ENCODE measurements at regions not wholly inside any gene's neighbourhood (a gene's known extent, or its start where the extent isn't known, plus 50 kb on each side); places are given as distances from the start of the nearest gene placed in this dataset.

DNA sequence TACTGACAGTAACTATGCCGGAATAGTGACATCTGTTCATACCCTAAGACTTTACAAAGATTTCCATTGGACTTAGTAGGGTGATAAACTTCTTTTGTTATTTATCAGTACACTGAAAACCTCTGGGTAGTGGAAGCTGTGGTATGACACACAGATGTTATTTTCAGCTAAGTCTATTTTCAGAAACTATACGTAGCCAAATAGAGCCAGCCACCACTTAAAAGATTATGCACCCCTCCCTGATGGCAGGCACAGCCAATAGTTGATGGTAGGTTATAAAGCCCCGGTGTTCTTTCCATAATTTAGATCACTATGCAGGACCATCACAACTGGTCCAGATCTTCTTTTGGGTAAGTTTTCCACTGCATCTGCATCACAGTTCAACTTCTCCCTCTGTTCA lies 1603.2 kb upstream of the PABPC4L start:
- DNase-seq, result no peak

GRCh38 chr4:135777361-135777760 lies 1575.8 kb upstream of the PABPC4L start:
- DNase-seq, result no peak

- DNase-seq, result no peak
Observed at GRCh38 chr4:135775909-135776308, 1574.3 kb upstream of the PABPC4L start.

- DNase-seq, result no peak
Observed at GRCh38 chr4:135770505-135770904, 1568.9 kb upstream of the PABPC4L start.

DNA sequence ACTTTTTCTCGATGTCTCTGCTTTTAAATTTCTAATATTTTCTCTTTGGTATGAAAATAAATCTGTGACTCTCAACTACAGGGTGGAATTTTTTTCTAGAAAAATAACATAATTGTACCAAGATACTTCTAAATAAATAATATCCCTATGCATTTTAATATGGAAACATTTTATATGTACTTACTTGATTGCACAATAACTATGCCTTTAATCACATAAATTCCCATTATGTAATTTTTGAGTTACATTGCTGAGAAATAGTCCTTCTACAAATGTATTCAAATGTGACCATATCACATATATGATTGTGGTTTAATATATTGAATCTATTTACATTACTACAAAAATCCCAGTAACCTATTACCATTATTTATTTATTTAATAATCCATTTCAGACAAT lies 1543.3 kb upstream of the PABPC4L start:
- DNase-seq, result no peak

DNA sequence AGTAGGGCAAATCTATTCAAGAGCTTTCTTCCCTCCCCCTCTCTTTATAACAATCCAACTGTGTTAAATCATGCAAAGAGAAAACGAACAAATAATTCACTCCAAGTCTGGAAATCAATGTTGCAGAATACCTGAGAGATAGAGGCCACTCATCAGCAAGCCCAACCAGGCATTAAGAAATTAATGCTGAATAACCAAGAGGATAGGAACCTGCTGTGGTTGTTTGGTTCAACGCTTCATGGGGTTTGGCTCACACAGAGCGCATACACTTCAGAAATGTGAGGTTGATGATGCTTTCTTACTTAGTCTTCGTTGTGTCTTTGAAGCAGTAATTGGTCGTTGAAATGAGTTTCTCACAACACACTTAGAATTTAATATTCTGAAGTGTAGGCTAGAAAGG lies 1540.0 kb upstream of the PABPC4L start:
- DNase-seq, result peak; percentile 33

DNA sequence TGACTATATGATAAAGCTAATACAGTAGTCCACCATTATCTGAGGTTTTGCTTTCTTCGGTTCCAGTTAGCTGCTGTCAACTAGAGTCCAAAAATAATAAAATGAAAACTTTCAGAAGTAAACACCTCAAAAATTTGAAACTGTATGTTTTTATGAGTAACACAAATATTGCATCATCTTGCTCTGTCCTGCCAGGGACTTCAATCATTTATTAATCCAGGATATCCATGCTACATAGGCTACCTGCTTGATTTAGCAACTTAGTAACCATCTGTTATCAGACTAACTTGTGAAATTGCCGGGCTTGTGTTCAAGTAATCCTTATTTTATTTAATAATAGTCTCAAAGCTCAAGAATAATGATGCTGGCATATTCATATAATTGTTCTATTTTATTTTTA lies 1537.8 kb upstream of the PABPC4L start:
- no peak for DNase-seq

- no peak for DNase-seq
Observed at GRCh38 chr4:135735512-135735911, 1533.9 kb upstream of the PABPC4L start.

DNA sequence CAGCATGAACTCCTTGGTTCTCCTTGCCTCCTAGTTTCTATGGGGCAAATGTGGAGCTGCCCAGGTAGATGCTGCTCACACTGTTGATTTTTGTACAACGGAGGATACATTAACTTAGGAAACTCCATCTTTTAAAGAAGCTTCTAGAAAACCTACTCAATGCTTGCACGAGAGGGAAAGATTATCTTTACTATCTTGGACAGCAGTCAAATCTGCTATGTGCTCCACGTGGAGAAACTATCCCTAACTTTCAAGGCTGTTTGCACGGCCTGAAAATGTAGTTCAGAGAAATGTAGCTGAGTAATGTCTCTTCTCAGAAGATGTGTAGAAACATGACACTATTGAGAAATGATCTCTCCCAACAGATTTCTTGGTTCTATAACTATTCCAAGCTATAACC lies 1530.9 kb upstream of the PABPC4L start:
- no peak for DNase-seq

GRCh38 chr4:135731682-135732081 lies 1530.1 kb upstream of the PABPC4L start:
- no peak for DNase-seq

- no peak for DNase-seq
Observed at GRCh38 chr4:135724421-135724820, 1522.8 kb upstream of the PABPC4L start.

- DNase-seq, result no peak
Observed at GRCh38 chr4:135718019-135718418, 1516.4 kb upstream of the PABPC4L start.

DNA sequence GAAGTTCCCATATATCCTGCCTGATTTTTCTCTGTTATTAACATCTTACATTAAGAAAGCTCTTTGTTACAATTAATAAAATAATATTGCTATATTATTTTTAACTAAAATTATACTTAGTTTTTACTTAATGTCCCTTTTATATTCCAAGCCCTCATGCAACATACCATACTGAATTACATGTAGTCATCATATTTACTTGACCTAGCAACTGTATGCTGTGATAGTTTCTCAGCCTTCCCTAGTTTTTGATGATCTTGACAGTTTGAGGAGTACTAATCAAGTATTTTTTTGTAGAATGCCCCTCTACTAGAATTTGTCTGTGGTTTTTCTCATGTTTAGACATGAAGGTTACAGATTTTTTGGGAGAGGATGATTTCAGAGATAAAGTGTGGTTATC lies 1503.8 kb upstream of the PABPC4L start:
- DNase-seq, result no peak

DNA sequence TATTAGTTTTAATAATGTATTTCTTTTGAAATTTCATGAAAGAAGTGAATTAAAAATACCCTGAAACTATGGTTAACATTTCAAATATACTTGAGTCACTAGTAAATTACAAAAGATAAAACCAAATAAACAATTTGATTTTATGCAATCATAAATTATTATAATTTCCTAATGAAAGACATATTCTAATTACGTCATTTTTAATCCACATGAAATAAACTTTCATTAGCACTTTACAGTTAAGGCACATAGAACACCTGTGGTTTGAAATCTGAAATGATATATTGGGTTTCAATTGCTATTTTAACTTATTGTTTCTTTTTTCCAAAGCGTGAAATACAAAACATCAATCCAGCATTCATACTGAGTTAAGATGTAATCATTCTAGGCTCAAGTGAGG lies 1492.5 kb upstream of the PABPC4L start:
- DNase-seq, result no peak

- no peak for DNase-seq
Observed at GRCh38 chr4:135684001-135684400, 1482.4 kb upstream of the PABPC4L start.

DNA sequence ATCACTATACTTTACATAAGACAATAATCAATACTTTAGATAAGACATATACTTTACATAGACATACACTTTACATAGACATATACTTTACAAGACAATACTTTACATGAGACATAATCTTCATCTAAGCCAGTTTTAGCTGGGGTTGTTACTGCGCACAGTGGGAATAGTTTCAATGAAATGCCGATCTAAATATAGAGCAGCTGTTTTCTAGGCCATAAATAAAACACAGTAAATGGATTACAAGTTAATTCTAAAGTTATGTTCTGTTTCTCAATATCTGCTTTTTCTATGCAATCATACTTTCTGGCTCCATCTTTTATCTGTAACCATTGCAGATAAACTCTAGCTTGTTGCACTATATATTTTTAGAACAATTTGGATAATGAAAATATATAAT lies 1470.6 kb upstream of the PABPC4L start:
- DNase-seq, result no peak

DNA sequence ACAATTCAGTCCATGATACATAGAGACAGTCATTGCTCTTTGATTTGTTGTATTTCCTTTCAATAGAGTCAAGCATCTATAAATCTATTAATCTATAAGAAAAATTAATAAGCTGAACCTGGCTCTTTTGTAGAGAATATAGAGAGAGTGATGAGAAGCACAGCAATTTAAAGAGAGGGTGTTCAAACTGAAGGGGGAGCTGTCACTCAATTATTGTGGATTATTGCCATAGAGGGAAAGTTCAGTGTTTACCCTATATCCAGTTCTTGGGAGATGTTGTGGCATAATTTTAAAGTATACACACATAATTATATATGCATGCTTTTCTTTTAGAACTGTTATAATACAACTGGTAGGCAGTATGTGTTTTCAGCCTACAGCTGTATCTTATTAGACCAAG lies 1469.0 kb upstream of the PABPC4L start:
- no peak for DNase-seq

Measured in eye (tissue), 1 donor.